B cell (primary cell): ENCODE measurements at regions not wholly inside any gene's neighbourhood (a gene's known extent, or its start where the extent isn't known, plus 50 kb on each side); places are given as distances from the start of the nearest gene placed in this dataset.

ENCODE experiments used
- ATAC-seq: fragments of 200-7000 bp; cut with Tn5 transposase; one replicate; pipeline ENCODE4 v1.10.0; 2021; ENCODE audit warnings: low read depth, mild to moderate bottlenecking, moderate number of reproducible peaks, moderate library complexity
- CTCF ChIA-PET: fragments of 350-600 bp; sonication (Branson Sonifier 250); formaldehyde crosslinking; loops from one replicate; lab custom pipeline; 2021; ENCODE audit warnings: antibody characterized with exemption, inconsistent platforms; lab: Charles Lee
- POLR2A ChIA-PET: fragments of 350-600 bp; sonication (Branson Sonifier 250); formaldehyde crosslinking; loops from one replicate; lab custom pipeline; 2021; ENCODE audit warnings: antibody characterized with exemption; lab: Charles Lee
- DNase-seq: peaks from one replicate; pipeline ENCODE4 v3.0.0; 2013
- H2AFZ ChIP-seq: 2 replicates; pipeline ENCODE4 v1.6.1; 2012; ENCODE audit warnings: mild to moderate bottlenecking, low read depth, low read length; ENCODE audit not compliant: insufficient read depth, poor library complexity, severe bottlenecking
- H3K27ac ChIP-seq, 2 donors: 1 replicate in 1 of 2; 2 replicates in 1 of 2; pipeline ENCODE4 v1.5.1; 2012 to 2013; ENCODE audit warnings: low read length in 2 of 2, mild to moderate bottlenecking in 2 of 2, moderate library complexity in 1 of 2
- H3K27me3 ChIP-seq, 4 experiments: fragments of 200-600 bp in 1 of 4; sonication (generic) in 1 of 4; replicated peaks in 1 of 4; 1 replicate in 2 of 4; 2 replicates in 2 of 4; pipeline versions ENCODE4 v1.6.1 to v1.7.0; 2013 to 2016; ENCODE audit warnings: low read length in 3 of 4, mild to moderate bottlenecking in 2 of 4, mixed read lengths in 1 of 4, moderate library complexity in 1 of 4; ENCODE audit not compliant: insufficient read depth in 4 of 4, control insufficient read depth in 3 of 4; ENCODE audit errors: control extremely low read depth in 1 of 4
- H3K36me3 ChIP-seq, 2 experiments: replicated peaks in 1 of 2; 1 replicate in 1 of 2; 2 replicates in 1 of 2; pipeline versions ENCODE4 v1.6.1 to v1.7.1; 2013; ENCODE audit warnings: low read length in 1 of 2; ENCODE audit not compliant: insufficient read depth in 2 of 2, control insufficient read depth in 1 of 2; ENCODE audit errors: control extremely low read depth in 1 of 2, extremely low read depth in 1 of 2
- H3K4me1 ChIP-seq, 2 donors: fragments of 200-600 bp in 1 of 2; sonication (generic) in 1 of 2; 1 replicate in 1 of 2; 2 replicates in 1 of 2; pipeline versions ENCODE4 v1.5.1 to v1.6.1; 2013 to 2017; ENCODE audit warnings: low read length in 2 of 2; ENCODE audit not compliant: control insufficient read depth in 2 of 2, insufficient read depth in 2 of 2
- H3K4me2 ChIP-seq: replicated peaks from 2 replicates; pipeline ENCODE3; 2012; ENCODE audit warnings: mild to moderate bottlenecking, low read depth, low read length; ENCODE audit not compliant: poor library complexity, severe bottlenecking
- H3K4me3 ChIP-seq, 5 experiments: fragments of 200-600 bp in 1 of 5; sonication (generic) in 1 of 5; 1 replicate in 3 of 5; 2 replicates in 2 of 5; pipeline versions ENCODE4 v1.5.1 to v1.7.0; 2011 to 2016; ENCODE audit warnings: low read length in 4 of 5, mild to moderate bottlenecking in 4 of 5, low read depth in 2 of 5, control low read depth in 1 of 5, moderate library complexity in 1 of 5; ENCODE audit not compliant: insufficient read depth in 1 of 5; ENCODE audit errors: control extremely low read depth in 1 of 5, extremely low read depth in 1 of 5
- H3K79me2 ChIP-seq: fragments of 200-600 bp; sonication (generic); one replicate; pipeline ENCODE4 v1.6.0; 2016; ENCODE audit warnings: low read length; ENCODE audit not compliant: control insufficient read depth, insufficient read depth
- H3K9ac ChIP-seq: fragments of 200-600 bp; sonication (generic); 2 replicates; pipeline ENCODE4 v1.6.1; 2017; ENCODE audit warnings: mild to moderate bottlenecking, low read length, moderate library complexity
- H3K9me3 ChIP-seq, 3 donors: one replicate each; pipeline versions ENCODE4 v1.6.1 to v1.7.1; 2013; ENCODE audit warnings: low read length in 2 of 3; ENCODE audit not compliant: control insufficient read depth in 2 of 3, insufficient read depth in 1 of 3; ENCODE audit errors: control extremely low read depth in 1 of 3
- H4K20me1 ChIP-seq: 2 replicates; pipeline ENCODE4 v1.6.0; 2012; ENCODE audit warnings: mild to moderate bottlenecking, low read length; ENCODE audit not compliant: insufficient read depth, control insufficient read depth, poor library complexity, severe bottlenecking
- H3K27ac Mint-ChIP-seq: one replicate; pipeline ENCODE4 v1.8.0; 2021; ENCODE audit warnings: mixed read lengths
- H3K27me3 Mint-ChIP-seq: one replicate; pipeline ENCODE4 v1.8.0; 2021; ENCODE audit warnings: mixed read lengths
- H3K4me1 Mint-ChIP-seq: one replicate; pipeline ENCODE4 v1.8.0; 2021; ENCODE audit warnings: mixed read lengths
- H3K4me3 Mint-ChIP-seq: one replicate; pipeline ENCODE4 v1.8.0; 2021; ENCODE audit warnings: mixed read lengths
- H3K9me3 Mint-ChIP-seq: one replicate; pipeline ENCODE4 v1.8.0; 2022; ENCODE audit warnings: mixed read lengths; ENCODE audit not compliant: insufficient read depth
- EZH2 ChIP-seq: IDR thresholded peaks from 2 replicates; pipeline ENCODE4 v1.6.1; 2012; ENCODE audit warnings: borderline replicate concordance, low read depth, mild to moderate bottlenecking, moderate library complexity, low read length; ENCODE audit not compliant: insufficient read depth, poor library complexity, severe bottlenecking
- WGBS: methylation state at CpG from one replicate; pipeline ENCODE4 v1.1.5; 2013; ENCODE audit warnings: missing lambda C conversion rate; ENCODE audit not compliant: insufficient coverage; 5-methylcytosine and 5-hydroxymethylcytosine counted together
- intact Hi-C: fragments of 100-400 bp; cut with micrococcal nuclease; formaldehyde crosslinking; loops from one replicate; pipeline ENCODE4 v1.10.0; 2022
- TF ChIP-seq, protein P1 (sequence below): fragments of 200-600 bp; IDR thresholded peaks from one replicate; pipeline ENCODE4 v1.8.0; 2022; ENCODE audit warnings: antibody characterized with exemption, mild to moderate bottlenecking

DNA sequence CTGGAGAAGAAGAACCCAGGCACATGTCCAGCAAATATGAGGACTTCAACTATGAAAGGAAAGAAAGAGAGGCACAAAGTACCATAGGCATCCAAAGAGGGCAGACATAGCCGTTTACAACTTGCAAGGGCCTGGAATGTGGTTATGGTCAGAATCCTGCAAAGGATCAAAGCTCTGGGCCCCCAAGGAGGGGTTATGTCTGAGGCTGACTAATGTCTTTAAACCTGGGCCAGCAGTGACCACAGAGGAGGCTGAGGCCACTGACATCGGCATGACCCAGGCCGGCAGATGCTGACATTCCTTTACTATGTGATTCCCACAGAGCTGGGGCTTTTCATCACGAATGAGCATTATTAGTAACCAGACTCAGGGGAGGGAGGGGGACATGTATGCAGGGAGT lies 861.1 kb downstream of the DHX35 start:
- Histone ChIP-seq H3K27ac (no peak overlapping the region), H3K9me3 (no peaks in the 10 kb centered on the region), H3K4me1 (peaks cover 8 to 20% of the 10 kb centered on the region in 2 donors), H3K79me2 (no peaks in the 10 kb centered on the region), H4K20me1 (no peaks in the 10 kb centered on the region), H3K4me3 (no peak overlapping the region), H2AFZ (no peak overlapping the region), H3K4me2 (no peak overlapping the region), H3K27me3 (no peaks in the 10 kb centered on the region), H3K9ac (no peak overlapping the region), H3K36me3 (no peaks in the 10 kb centered on the region)
- intact Hi-C loops: no loop called here
- H3K27me3 Mint-ChIP-seq: no peaks in the 10 kb centered on the region
- no peak overlapping the region for H3K27ac Mint-ChIP-seq
- no peak overlapping the region for H3K4me3 Mint-ChIP-seq
- POLR2A ChIA-PET: no interaction called here
- TF ChIP-seq, protein P1, sequence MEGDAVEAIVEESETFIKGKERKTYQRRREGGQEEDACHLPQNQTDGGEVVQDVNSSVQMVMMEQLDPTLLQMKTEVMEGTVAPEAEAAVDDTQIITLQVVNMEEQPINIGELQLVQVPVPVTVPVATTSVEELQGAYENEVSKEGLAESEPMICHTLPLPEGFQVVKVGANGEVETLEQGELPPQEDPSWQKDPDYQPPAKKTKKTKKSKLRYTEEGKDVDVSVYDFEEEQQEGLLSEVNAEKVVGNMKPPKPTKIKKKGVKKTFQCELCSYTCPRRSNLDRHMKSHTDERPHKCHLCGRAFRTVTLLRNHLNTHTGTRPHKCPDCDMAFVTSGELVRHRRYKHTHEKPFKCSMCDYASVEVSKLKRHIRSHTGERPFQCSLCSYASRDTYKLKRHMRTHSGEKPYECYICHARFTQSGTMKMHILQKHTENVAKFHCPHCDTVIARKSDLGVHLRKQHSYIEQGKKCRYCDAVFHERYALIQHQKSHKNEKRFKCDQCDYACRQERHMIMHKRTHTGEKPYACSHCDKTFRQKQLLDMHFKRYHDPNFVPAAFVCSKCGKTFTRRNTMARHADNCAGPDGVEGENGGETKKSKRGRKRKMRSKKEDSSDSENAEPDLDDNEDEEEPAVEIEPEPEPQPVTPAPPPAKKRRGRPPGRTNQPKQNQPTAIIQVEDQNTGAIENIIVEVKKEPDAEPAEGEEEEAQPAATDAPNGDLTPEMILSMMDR: no peak
- TF ChIP-seq EZH2: no peak
- ATAC-seq (no peak), DNase-seq (no peak)
- CTCF ChIA-PET: interaction anchor here (0.6 kb wide), 1 partner anchor 51 kb away, joined by 3 read pairs; no protein-coding TSS in a partner anchor
- 93% methylated on average over 3 of the region's 4 CpGs for WGBS
- H3K9me3 Mint-ChIP-seq: no peaks in the 10 kb centered on the region
- peaks cover 31% of the 10 kb centered on the region for H3K4me1 Mint-ChIP-seq

- ChIA-PET POLR2A (no interaction called here), CTCF (interaction anchor here (0.6 kb wide), 1 partner anchor 51 kb away, joined by 3 read pairs; no protein-coding TSS in a partner anchor)
- Mint-ChIP-seq H3K27me3 (no peaks in the 10 kb centered on the region), H3K4me1 (peaks cover 26% of the 10 kb centered on the region), H3K9me3 (no peaks in the 10 kb centered on the region), H3K27ac (no peak overlapping the region), H3K4me3 (no peak overlapping the region)
- Histone ChIP-seq H3K9me3 (no peaks in the 10 kb centered on the region), H3K27me3 (no peaks in the 10 kb centered on the region), H2AFZ (no peak overlapping the region), H3K4me2 (no peak overlapping the region), H3K4me3 (no peak overlapping the region), H3K36me3 (no peaks in the 10 kb centered on the region), H4K20me1 (no peaks in the 10 kb centered on the region), H3K9ac (no peak overlapping the region), H3K27ac (no peak overlapping the region), H3K79me2 (no peaks in the 10 kb centered on the region), H3K4me1 (peaks cover 8 to 17% of the 10 kb centered on the region in 2 donors)
- DNase-seq: no peak
- TF ChIP-seq, protein P1: no peak
- TF ChIP-seq EZH2: no peak
- no CpG with 5 or more reads among the region's 3 CpGs for WGBS
- no peak for ATAC-seq
- intact Hi-C loops: no loop called here
Measured at GRCh38 chr20:39822667-39823066, 860.5 kb downstream of the DHX35 start.
